ENCODE measurements at regions not wholly inside any gene's neighbourhood (a gene's known extent, or its start where the extent isn't known, plus 50 kb on each side); places are given as distances from the start of the nearest gene placed in this dataset.

GRCh38 chr11:10934293-10934860 is 76.5 kb upstream of the ZBED5 start:
- TF ChIP-seq TAF1 (IDR thresholded peaks at IDR 0.05; ENCODE audit: borderline replicate concordance, low read depth, low read length): no peak
- no peak for TF ChIP-seq POLR2A (IDR thresholded peaks at IDR 0.05; ENCODE audit: low read depth, low read length)
- no peak for TF ChIP-seq POLR2AphosphoS5 (IDR thresholded peaks at IDR 0.05; ENCODE audit: low read depth, low read length)
